Activated B cell treated with CpG ODN at 0.5 μM for 24 hours (primary cell): ENCODE measurements at regions not wholly inside any gene's neighbourhood (a gene's known extent, or its start where the extent isn't known, plus 50 kb on each side); places are given as distances from the start of the nearest gene placed in this dataset.

ENCODE experiments used
- ATAC-seq: fragments of 200-7000 bp; cut with Tn5 transposase; one replicate; pipeline ENCODE4 v1.10.0; 2021; ENCODE audit warnings: low read depth, mild to moderate bottlenecking, moderate library complexity
- CTCF ChIA-PET: fragments of 350-600 bp; sonication (Branson Sonifier 250); formaldehyde crosslinking; loops from one replicate; lab custom pipeline; 2021; ENCODE audit warnings: antibody characterized with exemption; lab: Charles Lee
- POLR2A ChIA-PET: fragments of 350-600 bp; sonication (Branson Sonifier 250); formaldehyde crosslinking; loops from one replicate; lab custom pipeline; 2021; ENCODE audit warnings: antibody characterized with exemption; lab: Charles Lee
- DNase-seq: peaks from one replicate; pipeline ENCODE4 v3.0.0; 2022
- H3K27ac Mint-ChIP-seq: one replicate; pipeline ENCODE4 v1.8.0; 2020; ENCODE audit warnings: mixed read lengths
- H3K27me3 Mint-ChIP-seq: one replicate; pipeline ENCODE4 v1.8.0; 2021; ENCODE audit warnings: mixed read lengths
- H3K36me3 Mint-ChIP-seq: one replicate; pipeline ENCODE4 v1.8.0; 2021; ENCODE audit warnings: low read depth, mixed read lengths
- H3K4me1 Mint-ChIP-seq: one replicate; pipeline ENCODE4 v1.8.0; 2021; ENCODE audit warnings: mixed read lengths
- H3K4me3 Mint-ChIP-seq: one replicate; pipeline ENCODE4 v1.8.0; 2020; ENCODE audit warnings: mild to moderate bottlenecking, mixed read lengths
- H3K9me3 Mint-ChIP-seq: one replicate; pipeline ENCODE4 v1.8.0; 2020; ENCODE audit warnings: mixed read lengths
- CTCF ChIP-seq: fragments of 200-600 bp; IDR thresholded peaks from one replicate; pipeline ENCODE4 v1.8.0; 2022; ENCODE audit warnings: antibody characterized with exemption, mild to moderate bottlenecking
- intact Hi-C: fragments of 100-400 bp; cut with micrococcal nuclease; formaldehyde crosslinking; loops from one replicate; pipeline ENCODE4 v1.15.1; 2024

GRCh38 chr12:71353607-71354006 is 86.0 kb upstream of the LGR5 start:
- ATAC-seq (no peak), DNase-seq (no peak)
- Mint-ChIP-seq H3K27ac (no peak overlapping the region), H3K9me3 (no peaks in the 10 kb centered on the region), H3K4me1 (no peaks in the 10 kb centered on the region), H3K36me3 (no peaks in the 10 kb centered on the region), H3K4me3 (no peak overlapping the region), H3K27me3 (peaks cover 3% of the 10 kb centered on the region)
- CTCF ChIA-PET: no interaction called here
- no peak for TF ChIP-seq CTCF
- POLR2A ChIA-PET: no interaction called here
- intact Hi-C loops: no loop called here

GRCh38 chr12:71349950-71350349 is 89.6 kb upstream of the LGR5 start:
- no peak overlapping the region for H3K4me3 Mint-ChIP-seq
- ATAC-seq (no peak), DNase-seq (no peak)
- H3K27me3 Mint-ChIP-seq: peaks cover 3% of the 10 kb centered on the region
- H3K36me3 Mint-ChIP-seq: no peaks in the 10 kb centered on the region
- H3K4me1 Mint-ChIP-seq: no peaks in the 10 kb centered on the region
- no peak overlapping the region for H3K27ac Mint-ChIP-seq
- POLR2A ChIA-PET: no interaction called here
- TF ChIP-seq CTCF: no peak
- no peaks in the 10 kb centered on the region for H3K9me3 Mint-ChIP-seq
- intact Hi-C loops: no loop called here
- CTCF ChIA-PET: no interaction called here

- no peak for DNase-seq
- Mint-ChIP-seq H3K4me3 (no peak overlapping the region), H3K36me3 (no peaks in the 10 kb centered on the region), H3K9me3 (peaks cover 14% of the 10 kb centered on the region), H3K4me1 (no peaks in the 10 kb centered on the region), H3K27ac (no peak overlapping the region), H3K27me3 (peaks cover 3% of the 10 kb centered on the region)
- intact Hi-C loops: no loop called here
- no peak for ATAC-seq
- POLR2A ChIA-PET: no interaction called here
- CTCF ChIA-PET: no interaction called here
- no peak for TF ChIP-seq CTCF
These were observed 100.7 kb upstream of the LGR5 start for GRCh38 chr12:71338933-71339332.

DNA sequence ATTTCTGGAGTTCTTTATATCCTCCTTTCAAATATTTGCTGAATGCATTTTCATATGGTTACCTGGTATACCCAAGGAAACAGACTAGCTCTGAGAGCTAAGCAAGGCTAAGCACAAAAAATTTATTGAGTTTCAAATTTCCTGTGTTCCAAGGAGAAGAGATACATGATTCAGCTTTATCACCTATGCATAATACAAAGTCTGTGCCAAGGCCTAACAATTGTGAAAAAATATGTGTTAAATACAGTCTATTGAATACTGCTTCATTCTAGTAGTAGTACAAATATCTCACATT is 103.7 kb upstream of the LGR5 start:
- no peaks in the 10 kb centered on the region for H3K36me3 Mint-ChIP-seq
- no peaks in the 10 kb centered on the region for H3K4me1 Mint-ChIP-seq
- CTCF ChIA-PET: no interaction called here
- no peak for DNase-seq
- no peak for ATAC-seq
- peaks cover 12% of the 10 kb centered on the region for H3K9me3 Mint-ChIP-seq
- H3K27ac Mint-ChIP-seq: no peak overlapping the region
- peaks cover 3% of the 10 kb centered on the region for H3K27me3 Mint-ChIP-seq
- TF ChIP-seq CTCF: no peak
- intact Hi-C loops: no loop called here
- POLR2A ChIA-PET: no interaction called here
- no peak overlapping the region for H3K4me3 Mint-ChIP-seq

GRCh38 chr12:71335151-71335962 is 104.2 kb upstream of the LGR5 start:
- intact Hi-C loops: no loop called here
- Mint-ChIP-seq H3K4me1 (no peaks in the 10 kb centered on the region), H3K27me3 (peaks cover 3% of the 10 kb centered on the region), H3K36me3 (no peaks in the 10 kb centered on the region), H3K27ac (no peak overlapping the region), H3K9me3 (peaks cover 10% of the 10 kb centered on the region), H3K4me3 (no peak overlapping the region)
- POLR2A ChIA-PET: no interaction called here
- ATAC-seq: no peak
- CTCF ChIA-PET: no interaction called here
- DNase-seq: no peak
- TF ChIP-seq CTCF: no peak
